Smooth muscle cell (in vitro differentiated cells): ENCODE measurements at regions not wholly inside any gene's neighbourhood (a gene's known extent, or its start where the extent isn't known, plus 50 kb on each side); places are given as distances from the start of the nearest gene placed in this dataset.

Experiments
- DNase-seq: peaks from one replicate; lab custom pipeline; 2025; ENCODE audit not compliant: unreplicated experiment; lab: John Stamatoyannopoulos, UW
- H2AFZ ChIP-seq: fragments of 200-600 bp; sonication (generic); 2 replicates; pipeline ENCODE4 v1.6.0; 2016; ENCODE audit warnings: antibody characterized with exemption, low read depth, mild to moderate bottlenecking
- H3F3A ChIP-seq: fragments of 200-600 bp; sonication (generic); 2 replicates; pipeline ENCODE4 v1.6.0; 2017; ENCODE audit warnings: antibody characterized with exemption, low read depth
- H3K27ac ChIP-seq: fragments of 200-600 bp; sonication (generic); 2 replicates; pipeline ENCODE4 v1.5.1; 2016; ENCODE audit warnings: low read depth, mild to moderate bottlenecking
- H3K27me3 ChIP-seq: fragments of 200-600 bp; sonication (generic); 2 replicates; pipeline ENCODE4 v1.6.1; 2016; ENCODE audit warnings: low read depth, mild to moderate bottlenecking
- H3K36me3 ChIP-seq: fragments of 200-600 bp; sonication (generic); 2 replicates; pipeline ENCODE4 v1.5.1; 2016; ENCODE audit warnings: low read depth
- H3K4me1 ChIP-seq: fragments of 200-600 bp; sonication (generic); 2 replicates; pipeline ENCODE4 v1.5.1; 2016; ENCODE audit warnings: low read depth
- H3K4me2 ChIP-seq: fragments of 200-600 bp; sonication (generic); 2 replicates; pipeline ENCODE4 v1.6.0; 2016; ENCODE audit warnings: mild to moderate bottlenecking
- H3K4me3 ChIP-seq: fragments of 200-600 bp; sonication (generic); 2 replicates; pipeline ENCODE4 v1.5.1; 2016; ENCODE audit warnings: mild to moderate bottlenecking
- H3K79me2 ChIP-seq: fragments of 200-600 bp; sonication (generic); 2 replicates; pipeline ENCODE4 v1.6.0; 2016; ENCODE audit warnings: low read depth, mild to moderate bottlenecking
- H3K9ac ChIP-seq: fragments of 200-600 bp; sonication (generic); 2 replicates; pipeline ENCODE4 v1.6.0; 2016; ENCODE audit warnings: low read depth
- H3K9me3 ChIP-seq: fragments of 200-600 bp; sonication (generic); replicated peaks from 2 replicates; pipeline ENCODE4 v1.5.1; 2016; ENCODE audit warnings: low read depth
- H4K20me1 ChIP-seq: fragments of 200-600 bp; sonication (generic); 2 replicates; pipeline ENCODE4 v1.6.0; 2016; ENCODE audit warnings: low read depth
- WGBS: methylation state at CpG from one replicate; pipeline ENCODE4 v1.1.7; 2016; ENCODE audit warnings: low lambda C conversion rate; 5-methylcytosine and 5-hydroxymethylcytosine counted together
- TF ChIP-seq, protein P1 (sequence below): fragments of 200-600 bp; sonication (generic); IDR thresholded peaks from 2 replicates; pipeline ENCODE4 v1.5.1; 2017; ENCODE audit warnings: borderline replicate concordance, mild to moderate bottlenecking, antibody characterized with exemption; ENCODE audit not compliant: insufficient read depth, poor library complexity, severe bottlenecking

GRCh38 chr1:83012950-83013349, 986.0 kb downstream of the TTLL7 start:
- Histone ChIP-seq H3K27ac (no peak overlapping the region), H3K79me2 (no peaks in the 10 kb centered on the region), H4K20me1 (no peaks in the 10 kb centered on the region), H3K27me3 (no peaks in the 10 kb centered on the region), H3K4me1 (no peaks in the 10 kb centered on the region), H3K9ac (no peak overlapping the region), H3F3A (no peaks in the 10 kb centered on the region), H3K4me2 (no peak overlapping the region), H3K4me3 (no peak overlapping the region), H3K36me3 (no peaks in the 10 kb centered on the region), H2AFZ (no peak overlapping the region), H3K9me3 (no peaks in the 10 kb centered on the region)
- no peak for DNase-seq
- TF ChIP-seq, protein P1, sequence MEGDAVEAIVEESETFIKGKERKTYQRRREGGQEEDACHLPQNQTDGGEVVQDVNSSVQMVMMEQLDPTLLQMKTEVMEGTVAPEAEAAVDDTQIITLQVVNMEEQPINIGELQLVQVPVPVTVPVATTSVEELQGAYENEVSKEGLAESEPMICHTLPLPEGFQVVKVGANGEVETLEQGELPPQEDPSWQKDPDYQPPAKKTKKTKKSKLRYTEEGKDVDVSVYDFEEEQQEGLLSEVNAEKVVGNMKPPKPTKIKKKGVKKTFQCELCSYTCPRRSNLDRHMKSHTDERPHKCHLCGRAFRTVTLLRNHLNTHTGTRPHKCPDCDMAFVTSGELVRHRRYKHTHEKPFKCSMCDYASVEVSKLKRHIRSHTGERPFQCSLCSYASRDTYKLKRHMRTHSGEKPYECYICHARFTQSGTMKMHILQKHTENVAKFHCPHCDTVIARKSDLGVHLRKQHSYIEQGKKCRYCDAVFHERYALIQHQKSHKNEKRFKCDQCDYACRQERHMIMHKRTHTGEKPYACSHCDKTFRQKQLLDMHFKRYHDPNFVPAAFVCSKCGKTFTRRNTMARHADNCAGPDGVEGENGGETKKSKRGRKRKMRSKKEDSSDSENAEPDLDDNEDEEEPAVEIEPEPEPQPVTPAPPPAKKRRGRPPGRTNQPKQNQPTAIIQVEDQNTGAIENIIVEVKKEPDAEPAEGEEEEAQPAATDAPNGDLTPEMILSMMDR: no peak

DNA sequence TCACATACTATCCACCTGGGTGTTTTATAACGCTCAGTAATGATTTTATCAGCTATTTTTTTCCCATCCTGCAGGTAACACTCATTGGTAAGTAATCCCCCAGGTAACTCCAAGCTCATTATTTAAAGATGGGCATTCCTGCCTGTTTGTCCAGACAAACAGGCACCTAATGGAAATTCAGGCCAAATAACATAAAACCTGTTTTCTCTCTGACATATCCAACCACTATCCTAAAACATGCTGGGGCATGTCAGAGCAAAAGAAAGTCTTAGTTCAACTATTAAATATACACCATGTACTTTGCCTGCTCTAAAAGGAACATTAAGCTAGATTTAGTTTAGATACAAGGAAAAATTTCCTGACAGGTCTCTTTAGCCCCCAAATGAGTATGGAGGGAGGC, 987.7 kb downstream of the TTLL7 start:
- 61% methylated on average over 1 of the region's 1 CpG for WGBS
- Histone ChIP-seq H3K4me1 (no peaks in the 10 kb centered on the region), H3K27me3 (no peaks in the 10 kb centered on the region), H3K9ac (no peak overlapping the region), H3K79me2 (no peaks in the 10 kb centered on the region), H3K36me3 (no peaks in the 10 kb centered on the region), H2AFZ (no peak overlapping the region), H3K4me3 (no peak overlapping the region), H3K4me2 (peak overlapping the region; percentile 2), H3K27ac (peak overlapping the region; percentile 46), H3K9me3 (no peaks in the 10 kb centered on the region), H4K20me1 (no peaks in the 10 kb centered on the region), H3F3A (no peaks in the 10 kb centered on the region)
- TF ChIP-seq, protein P1: no peak
- no peak for DNase-seq

DNA sequence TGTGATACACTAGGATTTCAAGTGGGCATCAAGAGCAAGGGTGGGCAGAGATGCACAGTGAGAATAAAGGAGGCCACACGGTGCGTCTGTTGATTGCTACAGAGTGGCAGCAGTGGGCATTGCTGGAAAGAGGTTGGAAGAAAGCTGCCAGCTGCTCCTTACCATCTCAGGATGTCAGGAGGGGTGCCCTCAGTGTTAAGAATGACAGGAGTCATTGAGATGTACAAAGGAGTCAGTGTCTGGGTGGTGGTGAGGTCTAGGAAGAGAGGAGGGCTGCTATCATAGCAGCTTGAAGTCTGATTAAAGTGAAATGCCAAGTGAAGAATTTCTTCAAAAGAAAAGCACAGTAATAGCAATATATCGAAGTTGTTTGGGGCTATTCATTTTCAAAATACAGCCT, 992.7 kb downstream of the TTLL7 start:
- Histone ChIP-seq H3K36me3 (no peaks in the 10 kb centered on the region), H3K9ac (no peak overlapping the region), H3K27ac (no peak overlapping the region), H3K9me3 (no peaks in the 10 kb centered on the region), H2AFZ (no peak overlapping the region), H4K20me1 (no peaks in the 10 kb centered on the region), H3K27me3 (no peaks in the 10 kb centered on the region), H3K4me2 (no peak overlapping the region), H3F3A (no peaks in the 10 kb centered on the region), H3K79me2 (no peaks in the 10 kb centered on the region), H3K4me1 (no peaks in the 10 kb centered on the region), H3K4me3 (no peak overlapping the region)
- TF ChIP-seq, protein P1: no peak
- no peak for DNase-seq
- 94% methylated on average over 3 of the region's 3 CpGs for WGBS

DNA sequence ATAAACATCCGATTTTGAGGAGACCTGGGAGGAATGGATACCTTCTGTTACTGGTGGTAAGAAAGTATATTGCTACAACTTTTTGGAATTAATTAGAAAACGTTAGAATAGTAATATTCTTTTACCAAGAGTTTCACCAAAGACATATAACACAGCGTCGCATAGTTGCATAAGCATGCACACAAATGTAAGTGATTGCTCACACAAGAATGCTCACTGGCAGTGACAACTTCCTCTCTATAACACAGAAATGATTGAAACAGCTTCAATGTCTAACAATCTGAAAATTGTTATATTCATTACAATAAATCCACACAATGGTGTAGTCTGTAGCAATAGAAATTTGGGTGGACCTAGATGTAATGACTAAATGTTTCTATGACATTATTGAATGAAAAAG, 998.6 kb downstream of the TTLL7 start:
- Histone ChIP-seq H3K9me3 (no peaks in the 10 kb centered on the region), H3K4me2 (no peak overlapping the region), H3K79me2 (no peaks in the 10 kb centered on the region), H2AFZ (no peak overlapping the region), H4K20me1 (no peaks in the 10 kb centered on the region), H3K9ac (no peak overlapping the region), H3K27me3 (no peaks in the 10 kb centered on the region), H3K4me1 (no peaks in the 10 kb centered on the region), H3K4me3 (no peak overlapping the region), H3K36me3 (no peaks in the 10 kb centered on the region), H3F3A (no peaks in the 10 kb centered on the region), H3K27ac (no peak overlapping the region)
- TF ChIP-seq, protein P1: no peak
- DNase-seq: no peak
- WGBS: 85% methylated on average over 4 of the region's 4 CpGs
